ENCODE measurements at regions not wholly inside any gene's neighbourhood (a gene's known extent, or its start where the extent isn't known, plus 50 kb on each side); places are given as distances from the start of the nearest gene placed in this dataset.

DNA sequence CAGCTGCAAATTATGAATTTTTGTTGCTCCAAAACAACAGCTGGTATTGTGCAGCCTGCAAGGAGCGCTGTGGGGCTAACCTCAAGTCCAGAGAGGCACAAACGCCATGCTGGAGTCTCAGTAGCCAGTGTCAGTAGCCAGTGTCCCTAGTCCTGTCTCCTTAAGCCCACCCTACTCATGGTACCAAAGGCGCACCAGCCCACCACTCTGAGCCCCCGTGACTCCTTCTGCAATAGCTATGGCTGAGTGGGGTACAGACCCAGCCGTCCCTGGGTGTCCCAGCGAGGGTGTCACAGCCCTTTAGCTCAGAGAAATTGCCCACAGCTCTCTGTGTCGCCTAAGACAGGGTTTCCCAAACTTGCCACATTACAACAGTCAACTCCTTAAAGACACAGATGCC, 65.2 kb downstream of the ARL6IP4 start:
- Histone ChIP-seq H3K9ac (ENCODE audit: low read length) (no peak overlapping the region), H3K27me3 (replicated peaks in 1 of 4; ENCODE audit: control extremely low read depth in 1 of 4, control insufficient read depth in 3 of 4, insufficient read depth in 4 of 4, low read length in 3 of 4) (no peaks in the 10 kb centered on the region), H3K4me2 (replicated peaks; ENCODE audit: low read depth, low read length, poor library complexity, severe bottlenecking) (no peak overlapping the region), H4K20me1 (ENCODE audit: control insufficient read depth, insufficient read depth, low read length, poor library complexity, severe bottlenecking) (no peaks in the 10 kb centered on the region), H3K79me2 (ENCODE audit: control insufficient read depth, insufficient read depth, low read length) (peaks cover 5% of the 10 kb centered on the region), H3K27ac (ENCODE audit: low read length in 2 of 2) (no peak overlapping the region), H2AFZ (ENCODE audit: insufficient read depth, low read depth, low read length, poor library complexity, severe bottlenecking) (no peak overlapping the region), H3K4me3 (ENCODE audit: control extremely low read depth in 1 of 5, extremely low read depth in 1 of 5, insufficient read depth in 1 of 5, low read depth in 2 of 5, low read length in 4 of 5) (no peak overlapping the region), H3K4me1 (ENCODE audit: control insufficient read depth in 2 of 2, insufficient read depth in 2 of 2, low read length in 2 of 2) (peaks cover 9 to 11% of the 10 kb centered on the region in 2 donors), H3K36me3 (replicated peaks in 1 of 2; ENCODE audit: control extremely low read depth in 1 of 2, control insufficient read depth in 1 of 2, extremely low read depth in 1 of 2, insufficient read depth in 2 of 2, low read length in 1 of 2) (peaks cover 0 to 2% of the 10 kb centered on the region in 2 experiments), H3K9me3 (ENCODE audit: control extremely low read depth in 1 of 3, control insufficient read depth in 2 of 3, insufficient read depth in 1 of 3, low read length in 2 of 3) (no peaks in the 10 kb centered on the region)
- ATAC-seq (ENCODE audit: low read depth) (no peak), DNase-seq (no peak)
- H3K4me1 Mint-ChIP-seq: peaks cover 29% of the 10 kb centered on the region
- ChIA-PET CTCF (interaction anchor here (0.6 to 8.7 kb wide), 8 partner anchors 9 to 378 kb away, joined by 3 to 212 read pairs (median 8); partner anchors contain the start of gene PITPNM2), POLR2A (interaction anchor here (0.6 to 3.5 kb wide), 2 partner anchors 12 to 187 kb away, joined by 7 to 26 read pairs; partner anchors contain the start of genes MPHOSPH9 and MTRFR)
- no peak for TF ChIP-seq EZH2 (IDR thresholded peaks at IDR 0.05; ENCODE audit: borderline replicate concordance, insufficient read depth, low read depth, low read length, poor library complexity, severe bottlenecking)
- TF ChIP-seq, protein P1, sequence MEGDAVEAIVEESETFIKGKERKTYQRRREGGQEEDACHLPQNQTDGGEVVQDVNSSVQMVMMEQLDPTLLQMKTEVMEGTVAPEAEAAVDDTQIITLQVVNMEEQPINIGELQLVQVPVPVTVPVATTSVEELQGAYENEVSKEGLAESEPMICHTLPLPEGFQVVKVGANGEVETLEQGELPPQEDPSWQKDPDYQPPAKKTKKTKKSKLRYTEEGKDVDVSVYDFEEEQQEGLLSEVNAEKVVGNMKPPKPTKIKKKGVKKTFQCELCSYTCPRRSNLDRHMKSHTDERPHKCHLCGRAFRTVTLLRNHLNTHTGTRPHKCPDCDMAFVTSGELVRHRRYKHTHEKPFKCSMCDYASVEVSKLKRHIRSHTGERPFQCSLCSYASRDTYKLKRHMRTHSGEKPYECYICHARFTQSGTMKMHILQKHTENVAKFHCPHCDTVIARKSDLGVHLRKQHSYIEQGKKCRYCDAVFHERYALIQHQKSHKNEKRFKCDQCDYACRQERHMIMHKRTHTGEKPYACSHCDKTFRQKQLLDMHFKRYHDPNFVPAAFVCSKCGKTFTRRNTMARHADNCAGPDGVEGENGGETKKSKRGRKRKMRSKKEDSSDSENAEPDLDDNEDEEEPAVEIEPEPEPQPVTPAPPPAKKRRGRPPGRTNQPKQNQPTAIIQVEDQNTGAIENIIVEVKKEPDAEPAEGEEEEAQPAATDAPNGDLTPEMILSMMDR (IDR thresholded peaks at IDR 0.05): no peak
- no peak overlapping the region for H3K27ac Mint-ChIP-seq
- no peaks in the 10 kb centered on the region for H3K9me3 Mint-ChIP-seq (ENCODE audit: insufficient read depth)
- no peak overlapping the region for H3K4me3 Mint-ChIP-seq
- WGBS (ENCODE audit: insufficient coverage): 100% methylated on average over 6 of the region's 7 CpGs
- intact Hi-C loops (cut with micrococcal nuclease): no loop called here
- no peaks in the 10 kb centered on the region for H3K27me3 Mint-ChIP-seq

DNA sequence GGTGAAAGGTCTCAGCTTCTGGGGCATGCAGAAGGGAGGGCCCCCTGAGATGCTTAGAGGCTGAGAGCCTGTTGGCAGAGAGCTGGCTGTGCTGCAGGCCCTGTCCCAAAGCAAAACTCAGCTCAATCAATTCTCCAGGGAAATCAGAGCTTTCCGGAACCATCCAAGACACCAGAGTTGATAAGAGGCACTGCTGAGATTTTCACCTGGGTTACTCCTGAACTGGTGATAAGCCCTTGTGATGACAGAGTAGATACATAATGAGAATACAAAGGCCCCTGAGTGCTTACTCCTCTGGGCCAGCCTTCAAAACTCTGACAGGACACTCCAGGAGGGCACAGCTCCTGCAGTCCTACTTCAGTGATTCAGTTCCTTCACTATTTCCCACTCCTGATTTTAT, 63.9 kb downstream of the ARL6IP4 start:
- Mint-ChIP-seq H3K4me1 (peaks cover 29% of the 10 kb centered on the region), H3K4me3 (no peak overlapping the region), H3K27me3 (no peaks in the 10 kb centered on the region), H3K9me3 (ENCODE audit: insufficient read depth) (no peaks in the 10 kb centered on the region), H3K27ac (no peak overlapping the region)
- intact Hi-C loops (cut with micrococcal nuclease): loop anchor here (5.0 kb wide), 1 partner anchor 43 kb away; no protein-coding TSS in a partner anchor
- DNase-seq (no peak), ATAC-seq (ENCODE audit: low read depth) (no peak)
- WGBS (ENCODE audit: insufficient coverage): 88% methylated on average over 1 of the region's 1 CpG
- Histone ChIP-seq H3K4me1 (ENCODE audit: control insufficient read depth in 2 of 2, insufficient read depth in 2 of 2, low read length in 2 of 2) (peaks cover 9 to 11% of the 10 kb centered on the region in 2 donors), H3K4me3 (ENCODE audit: control extremely low read depth in 1 of 5, extremely low read depth in 1 of 5, insufficient read depth in 1 of 5, low read depth in 2 of 5, low read length in 4 of 5) (no peak overlapping the region), H3K27me3 (replicated peaks in 1 of 4; ENCODE audit: control extremely low read depth in 1 of 4, control insufficient read depth in 3 of 4, insufficient read depth in 4 of 4, low read length in 3 of 4) (no peaks in the 10 kb centered on the region), H3K9ac (ENCODE audit: low read length) (no peak overlapping the region), H3K9me3 (ENCODE audit: control extremely low read depth in 1 of 3, control insufficient read depth in 2 of 3, insufficient read depth in 1 of 3, low read length in 2 of 3) (no peaks in the 10 kb centered on the region), H4K20me1 (ENCODE audit: control insufficient read depth, insufficient read depth, low read length, poor library complexity, severe bottlenecking) (no peaks in the 10 kb centered on the region), H3K36me3 (replicated peaks in 1 of 2; ENCODE audit: control extremely low read depth in 1 of 2, control insufficient read depth in 1 of 2, extremely low read depth in 1 of 2, insufficient read depth in 2 of 2, low read length in 1 of 2) (peaks cover 0 to 2% of the 10 kb centered on the region in 2 experiments), H2AFZ (ENCODE audit: insufficient read depth, low read depth, low read length, poor library complexity, severe bottlenecking) (no peak overlapping the region), H3K4me2 (replicated peaks; ENCODE audit: low read depth, low read length, poor library complexity, severe bottlenecking) (peak overlapping the region; percentile 53), H3K27ac (ENCODE audit: low read length in 2 of 2) (no peak overlapping the region), H3K79me2 (ENCODE audit: control insufficient read depth, insufficient read depth, low read length) (peaks cover 5% of the 10 kb centered on the region)
- ChIA-PET CTCF (interaction anchor here (0.8 to 8.7 kb wide), 29 partner anchors 10 to 539 kb away, joined by 3 to 212 read pairs (median 6); partner anchors contain the start of genes MPHOSPH9, MTRFR, PITPNM2 and TMED2), POLR2A (interaction anchor here (2.2 to 3.5 kb wide), 2 partner anchors 188 to 194 kb away, joined by 15 to 26 read pairs; partner anchors contain the start of genes MPHOSPH9 and MTRFR)
- no peak for TF ChIP-seq EZH2 (IDR thresholded peaks at IDR 0.05; ENCODE audit: borderline replicate concordance, insufficient read depth, low read depth, low read length, poor library complexity, severe bottlenecking)
- TF ChIP-seq, protein P1 (IDR thresholded peaks at IDR 0.05): no peak

Data from B cell (primary cell).